ENCODE measurements at regions not wholly inside any gene's neighbourhood (a gene's known extent, or its start where the extent isn't known, plus 50 kb on each side); places are given as distances from the start of the nearest gene placed in this dataset.

DNA sequence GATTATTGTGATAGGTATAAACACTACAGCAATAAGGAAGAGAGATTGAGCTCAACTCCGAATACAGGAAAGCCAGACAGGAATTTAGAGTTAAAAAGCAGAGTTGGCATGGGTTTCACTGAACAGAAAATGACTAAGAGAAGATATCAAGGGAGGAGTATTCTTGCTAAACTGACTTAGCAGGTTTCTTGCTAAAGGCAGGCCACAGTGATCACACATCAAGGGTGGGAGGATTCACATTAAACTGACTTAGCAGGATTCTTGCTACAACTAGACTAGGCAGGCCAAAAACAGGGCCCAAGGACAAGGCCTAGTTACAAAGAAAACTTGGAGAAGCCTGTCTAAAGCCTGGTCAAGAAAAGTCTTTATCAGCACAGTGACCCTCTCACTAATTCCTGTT, 195.1 kb downstream of the MAGEB5 start:
- Histone ChIP-seq H3K36me3 (ENCODE audit: control insufficient read depth, insufficient read depth, low read length) (no peaks in the 10 kb centered on the region), H3K4me3 (ENCODE audit: low read depth, low read length) (no peak overlapping the region), H3K4me1 (ENCODE audit: control insufficient read depth, insufficient read depth, low read length) (peaks cover 10% of the 10 kb centered on the region; the same call in 1 of the 2 replicates), H3K27me3 (ENCODE audit: control insufficient read depth, insufficient read depth, low read length) (no peaks in the 10 kb centered on the region), H3K9ac (ENCODE audit: low read length) (no peak overlapping the region), H3K27ac (ENCODE audit: low read depth, low read length) (no peak overlapping the region), H3K9me3 (ENCODE audit: control insufficient read depth, insufficient read depth, low read depth, low read length) (no peaks in the 10 kb centered on the region)

DNA sequence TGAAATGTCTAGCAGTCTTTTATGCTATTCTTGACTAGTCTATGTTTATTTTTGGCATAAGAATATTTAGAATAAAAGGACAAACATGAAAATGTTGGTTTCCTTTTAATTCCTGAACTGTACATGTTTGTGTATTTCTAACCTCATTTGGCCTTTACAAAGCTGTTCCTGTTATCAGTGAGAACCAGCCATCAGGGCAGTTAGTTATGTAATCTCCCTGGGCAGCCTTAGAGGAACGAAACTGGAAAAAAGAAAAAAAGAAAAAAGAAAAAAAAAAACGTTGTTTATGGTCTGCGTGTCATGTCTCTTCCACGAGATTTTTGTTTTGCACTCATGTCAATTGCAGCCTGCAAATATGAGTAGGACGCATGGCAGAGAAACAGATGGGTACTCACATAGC, 193.7 kb downstream of the MAGEB5 start:
- H3K27me3 ChIP-seq (ENCODE audit: control insufficient read depth, insufficient read depth, low read length), result no peaks in the 10 kb centered on the region
- H3K9ac ChIP-seq (ENCODE audit: low read length), result no peak overlapping the region
- no peaks in the 10 kb centered on the region for H3K9me3 ChIP-seq (ENCODE audit: control insufficient read depth, insufficient read depth, low read depth, low read length)
- H3K4me1 ChIP-seq (ENCODE audit: control insufficient read depth, insufficient read depth, low read length), result peaks cover 10% of the 10 kb centered on the region; the same call in 1 of the 2 replicates
- no peak overlapping the region for H3K4me3 ChIP-seq (ENCODE audit: low read depth, low read length)
- H3K27ac ChIP-seq (ENCODE audit: low read depth, low read length), result no peak overlapping the region
- H3K36me3 ChIP-seq (ENCODE audit: control insufficient read depth, insufficient read depth, low read length), result no peaks in the 10 kb centered on the region

DNA sequence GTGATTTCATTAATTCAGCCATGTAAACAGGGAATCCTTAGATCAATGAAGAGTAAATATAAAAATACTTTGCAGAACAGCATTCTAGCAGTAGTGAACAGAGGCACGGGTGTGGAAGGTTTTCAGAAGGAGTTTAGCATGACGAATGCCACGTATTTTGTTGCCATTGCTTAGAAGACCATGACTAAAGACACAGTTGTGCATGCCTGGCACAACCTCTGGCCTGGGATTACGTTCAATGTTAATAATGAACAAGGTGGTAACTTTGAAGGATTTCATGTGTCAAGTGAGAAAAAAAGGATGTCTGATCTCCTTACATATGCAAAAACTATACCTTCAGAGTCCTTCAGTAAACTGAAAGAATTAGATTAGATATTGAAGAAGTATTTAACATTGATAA, 171.9 kb downstream of the MAGEB5 start:
- Histone ChIP-seq H3K9ac (ENCODE audit: low read length) (no peak overlapping the region), H3K9me3 (ENCODE audit: control insufficient read depth, insufficient read depth, low read depth, low read length) (peaks cover 10% of the 10 kb centered on the region), H3K36me3 (ENCODE audit: control insufficient read depth, insufficient read depth, low read length) (no peaks in the 10 kb centered on the region), H3K4me1 (ENCODE audit: control insufficient read depth, insufficient read depth, low read length) (no peaks in the 10 kb centered on the region), H3K27ac (ENCODE audit: low read depth, low read length) (no peak overlapping the region), H3K4me3 (ENCODE audit: low read depth, low read length) (no peak overlapping the region), H3K27me3 (ENCODE audit: control insufficient read depth, insufficient read depth, low read length) (no peaks in the 10 kb centered on the region)

- H3K27ac ChIP-seq (ENCODE audit: low read depth, low read length), result peak overlapping the region; percentile 51
- H3K9ac ChIP-seq (ENCODE audit: low read length), result no peak overlapping the region
- no peak overlapping the region for H3K4me3 ChIP-seq (ENCODE audit: low read depth, low read length)
- peaks cover 9% of the 10 kb centered on the region for H3K4me1 ChIP-seq (ENCODE audit: control insufficient read depth, insufficient read depth, low read length)
- H3K9me3 ChIP-seq (ENCODE audit: control insufficient read depth, insufficient read depth, low read depth, low read length), result peaks cover 18% of the 10 kb centered on the region; the same call in 1 of the 2 replicates
- H3K27me3 ChIP-seq (ENCODE audit: control insufficient read depth, insufficient read depth, low read length), result no peaks in the 10 kb centered on the region; the same call in 1 of the 2 replicates
- no peaks in the 10 kb centered on the region for H3K36me3 ChIP-seq (ENCODE audit: control insufficient read depth, insufficient read depth, low read length)
These were observed 160.2 kb downstream of the MAGEB5 start for GRCh38 chrX:26376037-26376708.

DNA sequence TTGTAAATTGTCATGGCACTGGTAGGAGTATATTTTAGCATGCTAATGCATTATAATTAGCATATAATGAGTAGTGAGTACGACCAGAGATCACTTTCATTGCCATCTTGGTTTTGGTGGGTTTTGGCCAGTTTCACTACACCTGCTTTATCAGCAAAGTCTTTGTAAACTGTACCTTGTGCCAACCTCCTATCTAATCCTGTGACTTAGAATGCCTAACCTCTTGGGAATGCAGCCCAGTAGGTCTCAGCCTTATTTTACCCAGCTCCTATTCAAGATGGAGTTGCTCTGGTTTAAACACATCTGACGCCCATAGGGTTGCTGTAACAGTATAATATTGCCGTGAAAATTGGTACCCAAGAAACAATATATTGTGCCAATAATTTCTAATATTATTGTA, 159.4 kb downstream of the MAGEB5 start:
- Histone ChIP-seq H3K36me3 (ENCODE audit: control insufficient read depth, insufficient read depth, low read length) (no peaks in the 10 kb centered on the region), H3K4me1 (ENCODE audit: control insufficient read depth, insufficient read depth, low read length) (peaks cover 9% of the 10 kb centered on the region), H3K27me3 (ENCODE audit: control insufficient read depth, insufficient read depth, low read length) (no peaks in the 10 kb centered on the region; the same call in 1 of the 2 replicates)

GRCh38 chrX:26373829-26374228, 157.9 kb downstream of the MAGEB5 start:
- no peak overlapping the region for H3K27ac ChIP-seq (ENCODE audit: low read depth, low read length)
- no peaks in the 10 kb centered on the region; the same call in 1 of the 2 replicates for H3K27me3 ChIP-seq (ENCODE audit: control insufficient read depth, insufficient read depth, low read length)
- no peak overlapping the region for H3K9ac ChIP-seq (ENCODE audit: low read length)
- H3K36me3 ChIP-seq (ENCODE audit: control insufficient read depth, insufficient read depth, low read length), result no peaks in the 10 kb centered on the region
- no peak overlapping the region for H3K4me3 ChIP-seq (ENCODE audit: low read depth, low read length)
- peaks cover 9% of the 10 kb centered on the region for H3K4me1 ChIP-seq (ENCODE audit: control insufficient read depth, insufficient read depth, low read length)
- H3K9me3 ChIP-seq (ENCODE audit: control insufficient read depth, insufficient read depth, low read depth, low read length), result peaks cover 18% of the 10 kb centered on the region; the same call in 1 of the 2 replicates

More for the DNA sequence above, 159.4 kb downstream of the MAGEB5 start:
- H3K4me3 ChIP-seq (ENCODE audit: low read depth, low read length), result no peak overlapping the region
- no peak overlapping the region for H3K9ac ChIP-seq (ENCODE audit: low read length)
- peaks cover 18% of the 10 kb centered on the region; the same call in 1 of the 2 replicates for H3K9me3 ChIP-seq (ENCODE audit: control insufficient read depth, insufficient read depth, low read depth, low read length)
- H3K27ac ChIP-seq (ENCODE audit: low read depth, low read length), result no peak overlapping the region

GRCh38 chrX:26352891-26353430, 137.0 kb downstream of the MAGEB5 start:
- H3K9ac ChIP-seq (ENCODE audit: low read length), result no peak overlapping the region
- H3K27me3 ChIP-seq (ENCODE audit: control insufficient read depth, insufficient read depth, low read length), result no peaks in the 10 kb centered on the region; the same call in 1 of the 2 replicates
- peaks cover 5% of the 10 kb centered on the region; the same call in 1 of the 2 replicates for H3K4me1 ChIP-seq (ENCODE audit: control insufficient read depth, insufficient read depth, low read length)
- H3K27ac ChIP-seq (ENCODE audit: low read depth, low read length), result no peak overlapping the region
- no peaks in the 10 kb centered on the region for H3K36me3 ChIP-seq (ENCODE audit: control insufficient read depth, insufficient read depth, low read length)
- H3K4me3 ChIP-seq (ENCODE audit: low read depth, low read length), result no peak overlapping the region
- H3K9me3 ChIP-seq (ENCODE audit: control insufficient read depth, insufficient read depth, low read depth, low read length), result 0 out of 2 replicates have a peak, but pooled peaks cover 4% of the 10 kb centered on the region

- Histone ChIP-seq H3K9me3 (ENCODE audit: control insufficient read depth, insufficient read depth, low read depth, low read length) (peaks cover 8% of the 10 kb centered on the region), H3K27ac (ENCODE audit: low read depth, low read length) (no peak overlapping the region), H3K9ac (ENCODE audit: low read length) (no peak overlapping the region), H3K27me3 (ENCODE audit: control insufficient read depth, insufficient read depth, low read length) (no peaks in the 10 kb centered on the region; the same call in 1 of the 2 replicates), H3K36me3 (ENCODE audit: control insufficient read depth, insufficient read depth, low read length) (no peaks in the 10 kb centered on the region), H3K4me3 (ENCODE audit: low read depth, low read length) (no peak overlapping the region), H3K4me1 (ENCODE audit: control insufficient read depth, insufficient read depth, low read length) (no peaks in the 10 kb centered on the region)
These were observed 131.2 kb downstream of the MAGEB5 start for GRCh38 chrX:26347171-26347570.

DNA sequence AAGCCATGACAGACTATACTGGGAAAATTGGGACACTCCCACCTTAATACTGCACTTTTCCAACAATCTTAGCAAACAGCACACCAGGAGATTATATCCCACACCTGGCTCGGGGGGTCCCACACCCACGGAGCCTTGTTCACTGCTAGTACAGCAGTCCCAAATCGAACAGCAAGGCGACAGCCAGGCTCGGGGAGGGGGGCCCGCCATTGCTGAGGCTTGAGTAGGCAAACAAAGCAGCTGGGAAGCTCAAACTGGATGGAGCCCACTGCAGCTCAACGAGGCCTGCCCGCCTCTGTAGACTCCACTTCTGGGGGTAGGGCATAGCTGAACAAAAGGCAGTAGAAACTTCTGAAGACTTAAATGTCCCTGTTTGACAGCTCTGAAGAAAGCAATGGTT, 118.3 kb downstream of the MAGEB5 start:
- Histone ChIP-seq H3K27me3 (ENCODE audit: control insufficient read depth, insufficient read depth, low read length) (no peaks in the 10 kb centered on the region), H3K36me3 (ENCODE audit: control insufficient read depth, insufficient read depth, low read length) (no peaks in the 10 kb centered on the region)

GRCh38 chrX:26328608-26329319, 112.8 kb downstream of the MAGEB5 start:
- no peak overlapping the region for H3K27ac ChIP-seq (ENCODE audit: low read depth, low read length)
- no peak overlapping the region for H3K9ac ChIP-seq (ENCODE audit: low read length)
- no peaks in the 10 kb centered on the region for H3K4me1 ChIP-seq (ENCODE audit: control insufficient read depth, insufficient read depth, low read length)

More for the DNA sequence above, 118.3 kb downstream of the MAGEB5 start:
- H3K9ac ChIP-seq (ENCODE audit: low read length), result no peak overlapping the region
- no peak overlapping the region for H3K27ac ChIP-seq (ENCODE audit: low read depth, low read length)
- no peaks in the 10 kb centered on the region for H3K4me1 ChIP-seq (ENCODE audit: control insufficient read depth, insufficient read depth, low read length)
- no peak overlapping the region for H3K4me3 ChIP-seq (ENCODE audit: low read depth, low read length)
- peaks cover 12% of the 10 kb centered on the region for H3K9me3 ChIP-seq (ENCODE audit: control insufficient read depth, insufficient read depth, low read depth, low read length)

DNA sequence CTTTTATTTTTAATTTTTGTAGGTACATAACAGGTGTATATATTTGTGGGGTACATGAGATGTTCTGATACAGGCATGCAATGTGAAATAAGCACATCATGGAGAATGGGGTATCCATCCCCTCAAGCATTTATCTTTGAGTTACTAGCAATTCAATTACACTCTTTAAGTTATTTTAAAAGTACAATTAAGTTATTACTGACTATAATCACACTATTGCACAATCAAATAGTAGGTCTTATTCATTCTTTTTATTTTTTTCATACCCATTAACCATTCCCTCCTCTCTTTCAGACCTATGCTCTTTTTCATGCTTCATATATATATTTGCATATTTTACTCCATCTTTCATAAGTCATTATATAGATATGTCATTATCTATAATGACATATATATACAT, 93.3 kb downstream of the MAGEB5 start:
- H3K27me3 ChIP-seq (ENCODE audit: control insufficient read depth, insufficient read depth, low read length), result no peaks in the 10 kb centered on the region
- H3K4me3 ChIP-seq (ENCODE audit: low read depth, low read length), result no peak overlapping the region
- no peaks in the 10 kb centered on the region for H3K36me3 ChIP-seq (ENCODE audit: control insufficient read depth, insufficient read depth, low read length)
- H3K9me3 ChIP-seq (ENCODE audit: control insufficient read depth, insufficient read depth, low read depth, low read length), result no peaks in the 10 kb centered on the region
- no peak overlapping the region for H3K27ac ChIP-seq (ENCODE audit: low read depth, low read length)
- H3K9ac ChIP-seq (ENCODE audit: low read length), result no peak overlapping the region
- no peaks in the 10 kb centered on the region for H3K4me1 ChIP-seq (ENCODE audit: control insufficient read depth, insufficient read depth, low read length)

More at GRCh38 chrX:26328608-26329319, 112.8 kb downstream of the MAGEB5 start:
- Histone ChIP-seq H3K4me3 (ENCODE audit: low read depth, low read length) (no peak overlapping the region), H3K27me3 (ENCODE audit: control insufficient read depth, insufficient read depth, low read length) (no peaks in the 10 kb centered on the region), H3K9me3 (ENCODE audit: control insufficient read depth, insufficient read depth, low read depth, low read length) (peaks cover 3% of the 10 kb centered on the region), H3K36me3 (ENCODE audit: control insufficient read depth, insufficient read depth, low read length) (no peaks in the 10 kb centered on the region)
